GM23338 (cell line): ENCODE measurements at regions not wholly inside any gene's neighbourhood (a gene's known extent, or its start where the extent isn't known, plus 50 kb on each side); places are given as distances from the start of the nearest gene placed in this dataset.

Experiments
- EZH2 ChIP-seq: fragments of 200-600 bp; sonication (generic); IDR thresholded peaks from one replicate; pipeline ENCODE4 v1.8.0; 2017; ENCODE audit warnings: antibody characterized with exemption, mild to moderate bottlenecking, low read depth; ENCODE audit not compliant: unreplicated experiment
- EZH2phosphoT487 ChIP-seq: fragments of 200-600 bp; sonication (generic); IDR thresholded peaks from one replicate; pipeline ENCODE4 v1.8.1; 2018; ENCODE audit warnings: antibody characterized with exemption; ENCODE audit not compliant: unreplicated experiment
- REST ChIP-seq: IDR thresholded peaks from one replicate; pipeline ENCODE4 v1.6.1; 2018; ENCODE audit warnings: antibody characterized with exemption; ENCODE audit not compliant: unreplicated experiment

GRCh38 chr2:23235736-23236135 is 149.2 kb upstream of the KLHL29 start:
- no peak for TF ChIP-seq EZH2phosphoT487
- TF ChIP-seq EZH2 = no peak
- no peak for TF ChIP-seq REST
